HG03039 (cell line): ENCODE measurements at regions not wholly inside any gene's neighbourhood (a gene's known extent, or its start where the extent isn't known, plus 50 kb on each side); places are given as distances from the start of the nearest gene placed in this dataset.

Experiments
- ATAC-seq: cut with Tn5 transposase; IDR thresholded peaks from one replicate; pipeline ENCODE4 v1.9.1; 2021; ENCODE audit warnings: mild to moderate bottlenecking, moderate library complexity; ENCODE audit not compliant: unreplicated experiment

DNA sequence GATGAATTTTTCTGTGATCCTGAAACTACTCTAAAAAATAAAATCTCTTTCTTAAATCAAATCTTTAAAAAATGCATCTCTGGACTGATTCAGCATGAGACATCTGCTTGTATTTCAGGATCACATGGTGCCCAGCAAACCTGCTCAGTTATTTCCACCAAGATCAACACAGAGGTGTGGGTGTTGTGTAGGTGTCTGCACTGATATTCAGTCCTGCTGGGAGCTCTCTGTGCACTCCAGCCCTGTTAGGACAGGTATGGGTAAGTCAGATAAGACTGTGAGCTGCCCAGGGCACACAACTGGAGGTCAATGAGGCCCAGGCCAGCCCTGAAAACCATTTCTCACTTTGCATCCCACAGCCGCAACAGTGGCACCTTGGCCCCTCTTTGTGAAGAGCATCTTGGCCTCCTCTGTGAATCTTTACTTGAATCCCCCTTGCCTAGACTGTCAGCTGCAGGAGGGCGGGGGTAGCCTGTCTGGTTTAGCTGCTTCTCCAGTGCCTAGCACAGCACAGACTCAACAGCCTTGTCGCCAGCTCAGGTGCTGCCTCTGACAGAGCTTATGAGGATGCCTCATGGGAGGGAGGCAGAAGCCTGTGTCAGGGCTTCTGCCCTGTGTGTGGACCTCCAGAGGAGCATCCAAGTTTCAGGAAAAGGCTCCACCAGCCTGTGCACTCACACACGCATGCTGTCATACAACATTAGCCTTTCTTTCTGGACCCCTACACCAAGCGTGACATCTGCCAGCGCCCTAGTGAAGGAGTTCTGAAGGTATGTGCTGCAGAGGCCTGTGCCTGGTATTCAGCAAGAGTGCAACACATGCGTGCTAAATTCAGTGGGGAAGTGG, 187.6 kb upstream of the CST7 start:
- ATAC-seq: no peak

DNA sequence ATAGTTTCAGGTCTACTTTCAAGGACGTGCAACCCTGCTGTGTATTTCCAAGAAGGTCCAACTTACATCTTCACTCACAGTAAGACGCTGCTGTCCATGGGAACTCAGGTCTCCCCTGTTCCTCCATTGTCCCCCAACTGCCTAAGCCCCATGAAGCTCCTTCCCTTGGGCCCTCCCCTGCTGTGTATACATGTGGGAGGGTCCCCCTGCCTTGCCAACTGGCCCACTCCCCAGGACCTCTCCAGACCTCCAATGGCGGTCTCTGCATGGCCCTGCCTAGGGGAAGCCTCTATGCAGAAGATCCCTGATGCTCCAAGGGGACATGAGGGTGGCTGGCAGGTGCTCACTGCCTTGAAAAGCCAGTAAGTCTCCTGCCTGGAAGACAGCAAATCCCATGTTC, 186.7 kb upstream of the CST7 start:
- no peak for ATAC-seq

DNA sequence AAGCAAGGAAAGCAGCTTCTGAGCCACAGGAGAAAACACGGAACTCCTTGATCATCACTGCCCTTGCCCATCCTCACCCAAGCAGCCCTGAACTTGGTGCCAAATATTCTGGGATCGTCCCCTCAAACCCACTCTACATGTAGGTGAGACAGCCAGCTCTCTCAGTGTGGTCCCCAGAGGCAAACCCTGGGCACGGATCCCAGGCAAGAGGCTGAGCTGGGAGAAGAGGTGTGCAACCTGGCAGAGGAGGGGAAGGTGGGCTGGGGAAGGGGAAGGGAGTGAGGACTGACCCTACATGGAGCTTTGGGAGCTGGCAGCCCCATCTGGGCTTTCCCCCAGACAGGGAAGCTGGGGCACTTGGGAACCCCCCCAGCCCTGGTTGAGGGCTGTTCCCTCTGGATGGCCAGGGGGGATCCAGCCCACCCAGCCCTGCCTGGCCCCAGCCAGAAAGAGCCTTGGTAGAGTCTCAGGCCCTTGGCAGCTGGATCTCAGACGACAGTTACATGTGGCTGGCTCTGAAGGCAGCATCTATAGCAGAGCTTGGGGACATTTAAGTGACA, 186.2 kb upstream of the CST7 start:
- no peak for ATAC-seq

DNA sequence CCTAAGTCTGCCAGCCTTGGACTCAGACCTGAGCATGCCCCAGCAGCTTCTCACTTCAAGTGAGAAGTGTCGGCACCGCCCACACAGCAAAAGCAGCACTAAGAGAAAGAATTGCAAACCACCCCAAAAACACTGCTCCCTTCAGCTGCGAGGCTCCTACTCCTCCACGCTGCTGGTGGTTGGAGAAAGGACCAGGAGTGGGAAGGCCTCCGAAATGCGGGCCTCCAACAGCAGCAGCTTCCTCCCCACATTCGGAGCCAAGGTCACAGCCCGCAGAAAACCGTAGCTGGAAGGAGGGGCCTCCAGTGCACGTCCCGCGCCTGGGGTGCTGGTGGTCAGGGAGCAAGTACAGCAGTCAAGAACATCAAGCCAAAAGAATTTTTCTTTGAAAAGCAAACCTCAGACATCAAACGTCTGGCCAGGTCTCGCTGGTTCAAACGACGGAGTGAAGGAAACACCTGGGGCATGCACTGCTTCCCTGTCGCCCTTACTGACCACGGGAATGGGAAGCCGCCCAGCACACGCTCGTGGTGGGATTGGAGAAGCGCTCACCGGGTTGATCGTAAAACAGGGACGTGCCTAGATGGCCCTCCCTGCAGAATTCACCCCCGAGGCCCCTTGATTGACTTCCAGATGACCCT, 185.6 kb upstream of the CST7 start:
- no peak for ATAC-seq

DNA sequence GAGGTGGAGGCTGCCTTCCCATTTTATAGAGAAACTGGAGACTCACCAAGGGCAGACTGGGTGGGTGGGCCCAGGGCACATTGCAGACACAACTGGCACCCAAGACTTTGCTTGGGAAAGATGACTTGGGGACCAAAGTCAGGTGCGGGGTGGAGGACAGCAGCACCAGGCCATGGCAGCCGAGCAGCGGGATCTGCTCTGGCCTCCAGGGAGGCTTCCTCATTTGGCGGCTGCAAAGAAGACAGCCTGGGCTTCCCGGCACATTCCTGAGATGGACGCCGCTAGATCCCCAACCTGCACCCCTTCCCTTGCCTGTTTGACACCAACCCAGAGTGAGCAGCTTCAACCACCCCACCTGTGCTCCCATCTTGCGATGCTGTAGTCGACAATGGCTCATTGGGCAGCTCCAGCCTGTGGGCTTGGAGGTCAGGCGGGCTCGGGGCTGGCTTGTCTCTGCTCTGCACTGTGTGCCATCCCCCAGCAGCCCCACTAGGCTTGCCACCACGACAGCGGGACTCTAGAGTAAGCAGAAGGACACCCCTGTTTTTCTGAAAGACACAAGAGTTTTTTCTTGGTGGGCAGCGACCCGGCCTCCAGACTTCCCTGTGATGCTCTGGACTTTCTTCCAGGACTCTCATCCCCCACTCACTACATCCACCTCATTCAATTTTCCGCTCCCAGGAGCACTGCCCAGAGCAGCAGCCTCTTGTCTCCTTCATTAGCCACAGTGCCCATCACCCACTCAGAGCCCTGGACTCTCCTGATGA, 184.9 kb upstream of the CST7 start:
- no peak for ATAC-seq

DNA sequence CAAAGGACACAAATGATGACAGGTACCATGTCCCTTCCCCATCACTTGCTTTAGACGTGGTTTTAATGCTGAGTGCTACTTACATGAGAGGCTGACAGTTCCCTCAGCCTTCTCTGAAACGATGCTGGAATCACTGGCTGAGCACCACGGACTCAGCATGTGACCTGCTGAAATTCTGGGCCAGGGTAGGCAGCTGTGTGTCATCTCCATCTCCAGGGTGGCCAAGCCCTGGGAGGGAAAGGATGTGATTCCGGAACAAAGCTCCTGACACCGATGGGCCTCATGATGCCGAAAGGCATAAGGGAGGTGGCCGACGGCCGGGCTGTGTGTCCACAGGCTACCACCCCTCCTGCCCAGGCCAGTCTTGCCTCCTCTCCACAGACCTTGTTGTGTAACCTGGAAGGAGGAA, 184.3 kb upstream of the CST7 start:
- ATAC-seq: no peak

DNA sequence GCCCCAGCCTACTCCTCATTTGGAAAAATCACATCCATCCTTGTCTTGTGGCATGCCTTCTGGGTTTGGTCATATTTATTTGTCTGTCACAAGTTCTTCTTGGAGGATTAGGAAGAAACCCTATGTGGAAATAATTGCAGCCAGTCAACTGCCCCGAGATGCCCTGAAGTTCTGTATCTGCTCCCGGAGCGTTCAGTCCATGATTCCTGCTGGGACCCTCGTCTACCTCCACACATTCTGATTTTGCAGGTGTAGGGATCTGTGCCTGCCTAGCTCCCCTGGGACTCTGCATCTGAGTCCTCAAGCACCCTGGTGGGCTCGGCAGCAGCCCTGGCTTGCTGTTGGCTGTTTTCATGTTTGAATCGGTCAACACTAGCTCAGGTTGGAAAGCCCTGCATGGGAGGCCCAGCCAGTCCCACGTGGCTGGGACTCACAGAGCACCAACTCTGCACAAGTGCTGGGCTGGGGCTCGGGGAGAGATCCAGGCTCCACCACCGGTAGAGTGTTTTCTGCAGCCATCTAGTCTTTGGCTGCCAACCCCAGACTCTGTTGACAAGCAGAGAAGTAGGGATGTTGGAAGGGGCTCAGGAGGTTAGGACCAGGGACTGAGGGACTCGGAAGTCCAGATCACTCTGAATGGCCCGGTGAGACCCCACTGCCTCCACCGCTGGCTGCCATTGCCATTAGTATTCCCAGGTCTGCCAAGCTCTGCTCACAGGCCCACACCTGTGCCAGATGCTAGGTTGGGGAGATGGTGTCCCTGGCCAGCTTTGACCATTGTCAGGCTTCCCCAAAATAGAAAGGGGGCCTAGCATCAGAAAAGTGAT, 183.5 kb upstream of the CST7 start:
- ATAC-seq: no peak

DNA sequence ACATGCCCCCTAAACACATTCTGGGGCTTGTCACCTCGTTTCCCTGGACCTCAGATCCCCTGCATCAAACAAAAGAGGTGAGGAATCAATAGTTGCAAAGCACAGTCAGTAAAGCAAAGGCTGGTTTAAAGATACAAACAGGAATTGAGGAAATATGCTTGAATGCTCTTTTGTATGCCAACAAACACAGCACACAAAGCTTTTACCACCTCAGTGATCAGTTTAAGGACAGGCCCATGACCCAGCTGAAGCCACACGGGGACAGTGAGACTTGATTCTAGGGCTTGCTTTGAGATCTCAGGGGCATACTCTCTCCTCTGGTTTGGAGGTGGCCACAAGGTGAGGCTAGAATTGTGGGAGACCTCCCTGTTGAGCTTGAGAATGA, 182.9 kb upstream of the CST7 start:
- ATAC-seq: no peak

DNA sequence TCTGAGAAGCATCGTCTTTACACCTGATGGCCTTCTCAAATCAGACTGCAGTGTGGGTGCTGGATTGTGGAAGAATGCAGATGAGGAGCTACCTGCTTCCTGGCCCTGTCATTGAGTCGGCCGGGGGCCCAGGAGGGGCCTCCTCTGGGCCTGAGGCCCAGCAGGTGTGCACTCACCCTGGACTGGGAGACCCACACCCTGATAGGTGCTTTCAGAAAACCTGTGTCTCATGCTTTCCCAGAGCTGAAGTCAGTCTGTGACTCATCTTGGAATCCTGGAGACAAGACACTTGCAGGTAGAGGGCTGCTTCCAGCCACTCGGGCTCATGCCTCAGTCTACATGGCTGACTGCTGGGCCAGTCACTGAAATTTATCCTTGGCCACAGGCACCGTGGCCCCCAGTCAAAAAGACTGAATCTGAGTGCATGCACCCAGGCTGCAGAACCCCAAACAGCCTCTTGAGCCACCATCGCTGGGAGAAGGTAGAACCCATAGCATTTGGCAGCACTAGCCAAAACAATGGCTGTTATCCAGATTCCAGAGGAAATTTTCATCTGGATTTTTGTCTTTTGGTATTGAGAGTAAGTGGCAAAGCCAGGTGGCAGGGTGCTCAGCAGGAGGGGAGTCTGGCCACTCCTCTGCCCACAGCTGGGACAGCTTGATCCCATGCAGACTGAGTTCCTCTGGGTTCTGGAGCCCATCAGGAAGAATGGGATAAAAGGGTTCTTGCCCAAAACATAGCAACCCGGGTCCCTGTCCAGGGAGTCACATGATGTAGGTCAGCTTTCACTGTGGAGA, 182.0 kb upstream of the CST7 start:
- no peak for ATAC-seq

DNA sequence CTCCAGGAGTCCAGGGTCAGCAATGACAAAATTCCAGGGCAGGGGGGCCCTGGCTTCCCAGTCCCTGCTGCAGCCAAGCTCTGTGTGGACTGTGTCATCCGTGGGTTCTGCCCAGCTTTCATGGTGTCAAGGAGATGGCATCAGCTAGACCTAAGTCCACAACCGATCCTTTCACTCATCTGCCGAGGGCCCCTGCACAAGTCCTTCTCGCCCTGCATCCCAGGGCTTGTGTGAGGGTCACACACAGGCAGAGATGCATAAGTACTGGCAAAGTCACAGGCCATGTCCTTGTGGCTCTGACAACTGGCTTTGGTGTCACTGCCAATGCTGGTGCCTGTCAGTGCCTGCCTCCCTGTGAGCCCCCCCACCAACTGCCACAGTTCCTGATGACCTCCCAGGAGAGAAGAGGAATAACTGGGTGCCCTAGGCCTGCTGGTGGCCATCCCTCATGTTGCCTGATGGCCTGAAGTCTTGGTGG, 181.4 kb upstream of the CST7 start:
- ATAC-seq: no peak

DNA sequence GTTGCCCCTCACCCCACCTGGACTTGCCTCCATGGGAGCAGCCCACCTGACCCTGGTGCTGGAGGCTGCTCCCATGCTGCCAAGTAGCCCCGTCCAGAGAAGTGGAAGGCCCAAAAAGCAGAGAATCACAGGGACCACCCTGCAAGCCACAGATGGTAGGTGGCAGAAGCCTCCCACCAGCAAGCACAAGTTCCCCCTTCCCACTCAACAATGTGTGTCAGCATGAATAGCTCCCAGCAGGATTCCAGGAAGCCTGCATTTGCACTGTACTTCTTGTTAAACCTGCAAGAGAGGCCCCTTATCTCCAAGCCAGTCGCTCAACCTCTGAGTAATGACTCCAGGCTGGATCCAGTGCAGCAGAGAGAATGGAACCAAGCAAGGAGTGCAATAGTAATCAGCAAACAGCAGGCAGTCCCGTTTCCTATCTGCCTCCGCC, 180.8 kb upstream of the CST7 start:
- no peak for ATAC-seq

DNA sequence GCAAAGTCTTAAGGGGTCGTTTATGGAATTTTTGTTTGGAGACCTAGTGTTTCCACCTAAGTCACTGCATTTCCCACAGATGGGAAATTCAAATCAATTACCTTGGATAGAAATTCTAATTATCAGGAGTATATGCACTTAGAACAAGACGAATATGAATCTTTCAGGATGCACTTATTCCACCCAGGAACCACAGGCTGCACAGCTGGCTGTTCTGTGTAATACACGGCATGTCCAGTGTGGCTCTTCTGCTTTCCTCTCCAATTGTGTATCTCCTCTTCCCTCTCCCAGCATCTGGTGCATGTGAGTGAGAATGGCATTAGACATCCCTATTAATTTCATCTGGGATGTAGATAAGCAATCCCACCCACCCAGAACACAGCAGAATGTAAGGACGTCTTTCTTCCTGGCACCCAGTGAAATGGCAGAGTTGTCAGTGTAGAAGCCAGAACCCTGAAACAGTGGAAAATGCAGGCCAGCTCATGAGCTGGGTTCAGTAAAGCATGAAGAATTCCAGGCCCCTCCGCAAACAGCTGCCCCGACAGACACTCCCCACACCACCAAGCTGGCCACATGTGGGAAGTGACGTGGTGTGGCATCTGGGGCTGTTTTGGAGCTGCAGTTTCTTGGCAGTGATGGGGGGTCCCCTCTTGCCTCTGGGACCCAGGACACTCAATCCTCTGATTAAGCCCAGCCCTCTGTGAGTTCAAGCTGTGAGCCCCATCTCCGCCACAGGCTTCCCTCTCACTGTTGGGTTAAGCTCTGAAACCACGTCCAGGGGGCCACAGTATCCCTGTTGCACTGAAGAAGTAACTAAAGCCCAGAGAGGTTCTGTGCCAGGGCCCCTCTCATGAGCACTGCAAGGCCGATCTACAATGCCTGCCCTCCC, 180.1 kb upstream of the CST7 start:
- no peak for ATAC-seq

DNA sequence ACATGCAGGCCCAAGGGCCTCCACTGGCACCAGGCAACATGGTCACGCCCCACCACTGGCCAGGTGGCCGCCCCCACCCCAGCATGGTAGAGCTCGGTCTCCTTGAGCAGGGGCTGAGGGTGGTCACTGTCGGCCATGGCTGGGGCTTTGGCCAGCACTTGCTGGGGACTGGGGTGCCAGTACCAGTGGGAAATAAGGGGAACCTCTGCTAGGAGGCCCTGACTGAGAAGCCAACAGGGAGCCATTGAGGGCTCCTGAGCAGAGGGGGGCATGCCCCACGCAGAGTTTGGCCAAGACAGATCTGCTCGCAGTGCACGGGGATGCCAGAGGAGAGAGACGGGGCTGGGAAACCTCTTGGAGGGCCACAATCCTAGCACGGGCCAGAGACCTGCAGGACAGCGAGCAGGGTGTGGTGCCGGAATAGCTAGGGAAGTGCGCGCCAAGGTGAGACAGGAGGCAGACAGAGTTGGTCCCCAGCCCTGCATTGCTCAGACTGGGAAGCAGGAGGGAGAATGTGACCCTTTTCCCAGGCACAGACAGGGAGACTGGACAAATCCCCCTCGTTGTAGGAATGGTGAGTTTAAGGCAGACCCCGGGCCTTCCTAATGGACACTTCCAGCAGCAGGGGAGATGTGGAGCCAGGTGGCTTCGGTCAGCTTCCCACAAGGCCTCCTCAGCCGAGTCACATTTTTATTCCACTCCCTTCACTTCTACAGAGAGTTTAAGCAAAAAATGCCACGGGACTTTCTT, 179.0 kb upstream of the CST7 start:
- no peak for ATAC-seq

DNA sequence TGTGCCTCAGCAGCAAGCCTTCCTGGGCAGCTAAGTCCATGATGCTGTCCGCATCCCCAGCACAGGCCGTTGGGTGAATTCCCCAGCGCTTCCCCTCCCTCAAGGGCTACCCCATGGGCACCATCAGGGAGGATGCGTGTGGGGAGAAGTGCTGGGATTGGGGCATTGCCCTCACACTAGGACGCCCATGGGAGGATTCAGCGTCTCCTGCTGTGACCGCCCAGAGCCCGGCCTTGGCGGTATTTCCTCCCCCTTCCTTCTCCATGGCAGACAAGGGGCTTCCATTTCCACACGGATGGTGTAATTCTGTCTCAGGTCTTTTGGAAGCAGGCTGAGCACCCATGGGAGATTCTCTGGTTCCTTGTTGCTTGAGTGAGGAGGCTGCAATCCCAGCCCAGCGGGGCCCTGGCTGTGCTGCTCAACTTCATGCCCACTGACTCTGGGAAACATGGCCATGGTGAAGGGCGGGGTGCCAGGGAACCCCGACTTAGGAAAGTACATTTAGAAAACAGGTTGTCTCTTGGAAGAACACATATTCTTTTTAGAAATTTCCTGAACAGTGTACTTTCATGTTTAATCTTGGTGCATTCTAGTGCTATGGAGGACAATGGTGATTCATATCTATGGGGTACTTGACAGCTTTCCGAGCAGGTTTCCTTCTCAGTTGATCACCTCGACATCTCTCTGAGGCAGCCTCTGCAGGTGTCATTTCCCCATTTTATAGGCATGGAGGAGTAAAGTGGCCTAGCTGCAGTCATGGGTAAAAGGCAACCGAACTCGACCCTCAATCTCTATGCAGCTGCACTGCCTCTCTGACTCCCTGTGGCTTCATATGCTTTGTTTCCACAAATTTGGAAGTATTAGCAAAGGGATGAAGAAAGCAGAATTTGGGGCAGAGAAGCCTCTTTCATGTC, 178.2 kb upstream of the CST7 start:
- no peak for ATAC-seq

DNA sequence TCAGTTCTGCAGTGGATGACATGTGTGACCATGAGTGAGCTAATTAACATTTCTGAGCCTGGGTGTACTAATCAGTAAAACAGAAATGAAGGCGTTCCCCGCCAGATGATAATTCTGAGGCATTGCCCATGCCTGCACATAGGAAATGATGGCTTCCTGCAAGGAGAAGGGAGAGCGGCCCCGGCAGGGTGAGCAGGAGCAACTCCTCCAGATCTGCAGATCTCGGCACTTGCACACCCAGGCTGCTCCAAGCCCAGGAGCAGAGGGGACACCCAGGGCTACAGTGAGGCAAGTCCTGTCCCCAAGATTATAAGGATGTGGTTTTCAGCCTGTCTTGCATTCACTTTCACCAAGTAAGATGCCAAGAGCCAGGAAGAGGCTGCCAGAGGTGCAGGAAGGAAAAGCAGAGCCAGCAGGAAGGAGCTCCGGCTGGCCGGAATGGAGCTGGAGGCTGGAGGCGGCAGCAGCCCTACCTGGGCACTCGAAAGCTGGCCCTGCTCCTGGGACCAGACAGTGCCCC, 177.5 kb upstream of the CST7 start:
- no peak for ATAC-seq

DNA sequence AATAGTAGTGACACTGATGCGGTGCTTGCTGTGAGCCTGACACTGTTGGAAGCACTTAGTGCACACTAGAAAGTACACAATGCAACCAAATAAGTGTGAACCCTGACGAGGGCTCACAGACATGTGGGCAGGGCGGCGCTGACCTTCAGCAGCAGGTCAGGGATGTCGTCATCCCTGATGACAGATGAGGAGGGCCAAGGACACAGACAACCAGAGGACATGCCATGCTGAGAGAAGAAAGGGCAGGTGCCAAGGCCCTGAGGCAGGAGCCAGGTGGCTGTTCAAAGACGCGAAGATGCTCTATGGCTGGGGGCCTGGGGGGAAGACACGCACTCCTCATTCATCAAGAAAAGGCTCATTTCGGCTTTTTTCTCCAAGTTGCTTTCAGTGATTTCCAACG, 176.4 kb upstream of the CST7 start:
- ATAC-seq: no peak

DNA sequence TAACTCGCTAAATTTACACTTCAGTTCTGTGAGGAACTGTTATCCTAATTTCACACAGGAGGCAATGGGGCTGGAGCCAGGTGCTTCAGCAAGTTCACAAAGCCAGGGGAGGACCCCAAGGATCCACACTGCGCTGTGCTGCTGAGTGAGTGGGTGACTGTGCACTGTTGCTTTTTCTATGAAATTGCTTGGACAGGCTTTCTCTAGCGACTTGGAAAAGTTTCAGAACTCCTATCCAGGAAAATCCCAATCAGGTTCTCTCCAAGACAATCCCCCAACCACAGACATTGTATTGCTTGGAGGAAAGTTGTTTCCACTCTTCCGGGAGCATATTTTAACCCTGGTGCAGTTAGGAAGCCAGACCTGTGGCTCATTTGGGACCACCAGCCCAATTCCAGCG, 175.9 kb upstream of the CST7 start:
- ATAC-seq: no peak
